ENCODE measurements at regions not wholly inside any gene's neighbourhood (a gene's known extent, or its start where the extent isn't known, plus 50 kb on each side); places are given as distances from the start of the nearest gene placed in this dataset.

- TF ChIP-seq CTCF (optimal IDR thresholded peaks at IDR 0.05 in 1 of 3, IDR thresholded peaks at IDR 0.05 in 1 of 3, conservative IDR thresholded peaks at IDR 0.05 in 1 of 3; ENCODE audit: extremely low read depth in 1 of 3, insufficient read depth in 2 of 3, low read length in 3 of 3) (no peak), EZH2 (IDR thresholded peaks at IDR 0.05; ENCODE audit: low read length) (no peak)
These were observed 99.3 kb upstream of the LRATD1 start for GRCh38 chr2:14533131-14533757.
